SJSA1 (cell line): ENCODE measurements at regions not wholly inside any gene's neighbourhood (a gene's known extent, or its start where the extent isn't known, plus 50 kb on each side); places are given as distances from the start of the nearest gene placed in this dataset.

Source experiments
- DNase-seq, 2 experiments: peaks; one replicate each; pipeline ENCODE4 v3.0.0-alpha.2; 2015 to 2020; ENCODE audit warnings: low spot score in 2 of 2, low read depth in 1 of 2
- H3K27ac ChIP-seq: fragments of 250-450 bp; sonication (Bioruptor Pico); 2 replicates; pipeline ENCODE4 v1.5.1; 2020; ENCODE audit warnings: mild to moderate bottlenecking, moderate library complexity
- H3K27me3 ChIP-seq: fragments of 250-450 bp; sonication (Bioruptor Pico); replicated peaks from 2 replicates; pipeline ENCODE4 v1.5.1; 2020; ENCODE audit warnings: mild to moderate bottlenecking, moderate library complexity
- H3K36me3 ChIP-seq: fragments of 250-450 bp; sonication (Bioruptor Pico); 2 replicates; pipeline ENCODE4 v1.5.1; 2020; ENCODE audit warnings: mild to moderate bottlenecking
- H3K4me1 ChIP-seq: fragments of 250-450 bp; sonication (Bioruptor Pico); replicated peaks from 2 replicates; pipeline ENCODE4 v1.6.1; 2021; ENCODE audit warnings: mild to moderate bottlenecking
- H3K4me3 ChIP-seq: fragments of 250-450 bp; sonication (Bioruptor Pico); 2 replicates; pipeline ENCODE4 v1.5.1; 2020; ENCODE audit warnings: mild to moderate bottlenecking
- H3K9me3 ChIP-seq: fragments of 250-450 bp; sonication (Bioruptor Pico); replicated peaks from 2 replicates; pipeline ENCODE4 v1.5.1; 2020; ENCODE audit warnings: mild to moderate bottlenecking

GRCh38 chr5:39640552-39640951, 215.8 kb upstream of the DAB2 start:
- Histone ChIP-seq H3K27me3 (no peaks in the 10 kb centered on the region), H3K36me3 (no peaks in the 10 kb centered on the region), H3K4me1 (peaks cover 21% of the 10 kb centered on the region), H3K27ac (no peak overlapping the region; the same call in 1 of the 2 replicates), H3K4me3 (no peak overlapping the region), H3K9me3 (no peaks in the 10 kb centered on the region)
- no peak for DNase-seq

- Histone ChIP-seq H3K27ac (peak overlapping the region; percentile 35), H3K9me3 (no peaks in the 10 kb centered on the region), H3K4me3 (no peak overlapping the region), H3K36me3 (no peaks in the 10 kb centered on the region), H3K4me1 (peaks cover 21% of the 10 kb centered on the region), H3K27me3 (no peaks in the 10 kb centered on the region)
- DNase-seq: peak in 1 of 2 experiments; percentile 39
Observed at GRCh38 chr5:39639618-39640089, 214.9 kb upstream of the DAB2 start.

DNA sequence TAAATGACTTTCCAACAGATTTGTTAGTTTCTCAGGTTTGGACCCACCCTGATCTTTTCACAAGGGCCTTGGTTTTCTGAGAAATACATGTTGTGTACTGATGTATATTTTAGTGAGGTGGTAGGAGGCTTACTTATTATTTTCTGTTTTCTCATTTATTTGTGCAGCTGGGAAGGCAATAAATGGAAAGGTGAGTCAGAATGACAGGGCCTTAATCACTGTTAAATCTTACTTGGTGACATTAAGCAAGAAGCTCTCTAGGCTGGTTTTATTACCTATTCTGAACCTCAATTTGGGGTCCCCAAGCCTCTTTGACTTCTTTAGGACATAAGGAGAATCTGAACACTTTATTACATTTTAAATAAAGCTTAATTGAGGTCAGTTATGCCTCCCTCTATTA, 214.0 kb upstream of the DAB2 start:
- DNase-seq: no peak
- H3K4me3 ChIP-seq: no peak overlapping the region
- H3K36me3 ChIP-seq: no peaks in the 10 kb centered on the region
- no peaks in the 10 kb centered on the region for H3K27me3 ChIP-seq
- no peaks in the 10 kb centered on the region for H3K9me3 ChIP-seq
- peaks cover 21% of the 10 kb centered on the region for H3K4me1 ChIP-seq
- H3K27ac ChIP-seq: 0 out of 2 replicates have a peak overlapping the region, but pooled peaks have one; percentile 3

- Histone ChIP-seq H3K4me3 (no peak overlapping the region), H3K36me3 (no peaks in the 10 kb centered on the region), H3K27me3 (no peaks in the 10 kb centered on the region), H3K27ac (no peak overlapping the region), H3K4me1 (no peaks in the 10 kb centered on the region), H3K9me3 (0 out of 2 replicates have a peak, but pooled peaks cover 2% of the 10 kb centered on the region)
- no peak for DNase-seq
Observed at GRCh38 chr5:39633057-39633456, 208.3 kb upstream of the DAB2 start.

DNA sequence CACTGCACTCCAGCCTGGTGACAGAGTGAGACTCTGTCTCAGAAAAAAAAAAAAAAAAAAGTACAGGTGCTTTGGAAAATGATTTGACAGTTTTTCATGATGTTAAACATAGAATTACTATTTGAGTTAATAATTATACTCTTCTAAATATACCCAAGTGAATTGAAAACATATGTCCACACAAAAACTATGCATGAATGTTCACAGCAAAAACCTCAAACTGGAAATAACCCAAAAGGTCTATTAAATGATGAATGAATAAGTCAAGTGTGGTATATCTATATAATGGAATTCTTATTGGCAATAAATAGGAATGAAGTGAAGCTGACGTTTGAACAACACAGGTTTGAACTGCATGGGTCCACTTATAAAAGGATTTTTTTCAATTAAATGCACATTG, 207.2 kb upstream of the DAB2 start:
- no peak overlapping the region for H3K4me3 ChIP-seq
- no peaks in the 10 kb centered on the region for H3K36me3 ChIP-seq
- no peak overlapping the region for H3K27ac ChIP-seq
- no peaks in the 10 kb centered on the region for H3K27me3 ChIP-seq
- no peaks in the 10 kb centered on the region for H3K4me1 ChIP-seq
- DNase-seq: no peak
- 0 out of 2 replicates have a peak, but pooled peaks cover 2% of the 10 kb centered on the region for H3K9me3 ChIP-seq

DNA sequence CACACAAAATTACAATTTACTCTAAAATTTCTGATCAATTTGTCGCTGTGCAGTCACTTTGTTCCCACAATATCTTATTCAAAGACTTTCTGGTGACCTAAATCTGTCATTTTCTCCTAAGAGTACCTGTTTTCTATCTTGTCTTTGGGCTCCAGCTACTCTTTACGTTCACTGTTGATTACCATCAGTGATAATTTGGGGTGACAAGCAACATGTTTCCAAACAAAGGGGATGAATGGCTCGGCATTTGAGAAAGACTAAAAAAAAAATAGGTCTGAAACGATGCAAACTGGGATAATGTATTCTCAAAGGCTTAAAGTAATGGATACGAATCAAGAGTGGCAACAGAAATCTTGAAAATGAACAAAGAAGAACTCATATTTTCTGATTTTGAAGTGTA, 205.2 kb upstream of the DAB2 start:
- no peaks in the 10 kb centered on the region for H3K36me3 ChIP-seq
- DNase-seq: no peak
- H3K27ac ChIP-seq: no peak overlapping the region
- H3K27me3 ChIP-seq: no peaks in the 10 kb centered on the region
- 0 out of 2 replicates have a peak, but pooled peaks cover 2% of the 10 kb centered on the region for H3K9me3 ChIP-seq
- no peak overlapping the region for H3K4me3 ChIP-seq
- no peaks in the 10 kb centered on the region for H3K4me1 ChIP-seq

DNA sequence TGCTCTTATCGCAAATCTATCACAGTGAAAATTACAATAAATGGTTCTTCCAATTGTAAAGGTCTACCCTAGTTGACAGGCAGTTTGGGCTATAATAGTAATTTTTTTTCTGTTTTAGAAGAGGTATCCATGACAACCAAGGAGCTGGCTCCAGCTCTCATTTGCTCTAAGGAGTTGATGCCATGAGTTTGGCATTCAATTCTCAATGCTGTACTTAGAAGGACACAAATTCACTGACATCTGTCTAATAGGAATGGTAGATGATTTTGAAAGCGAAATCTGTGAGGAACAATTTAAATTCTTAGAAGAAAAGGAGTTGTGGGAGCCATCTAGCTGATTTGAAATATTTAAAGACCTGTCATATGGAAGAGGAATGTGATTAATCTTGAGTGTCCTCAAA, 203.6 kb upstream of the DAB2 start:
- H3K4me3 ChIP-seq: no peak overlapping the region
- no peak overlapping the region for H3K27ac ChIP-seq
- H3K36me3 ChIP-seq: no peaks in the 10 kb centered on the region
- 0 out of 2 replicates have a peak, but pooled peaks cover 2% of the 10 kb centered on the region for H3K9me3 ChIP-seq
- no peaks in the 10 kb centered on the region for H3K4me1 ChIP-seq
- DNase-seq: no peak
- no peaks in the 10 kb centered on the region for H3K27me3 ChIP-seq

DNA sequence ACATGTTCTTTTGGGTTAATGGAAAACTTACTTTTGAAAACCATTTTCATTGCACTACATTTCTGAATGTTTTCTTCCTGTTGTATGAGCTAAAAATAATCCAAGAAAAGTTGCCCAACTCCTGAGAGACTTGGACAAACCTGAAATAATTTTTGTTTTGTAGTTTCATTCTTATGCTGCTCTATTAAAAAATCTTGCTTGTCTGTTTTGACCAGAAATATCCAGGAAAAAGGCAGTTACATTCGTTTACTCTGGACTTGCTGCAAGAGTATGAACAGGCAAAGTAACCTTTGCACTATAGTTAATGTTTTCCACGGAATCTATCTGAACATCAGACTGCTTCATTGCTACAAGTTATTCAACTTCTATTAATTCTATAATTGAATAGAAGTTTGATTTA, 200.1 kb upstream of the DAB2 start:
- no peaks in the 10 kb centered on the region for H3K36me3 ChIP-seq
- 0 out of 2 replicates have a peak, but pooled peaks cover 2% of the 10 kb centered on the region for H3K9me3 ChIP-seq
- H3K4me3 ChIP-seq: no peak overlapping the region
- no peak overlapping the region for H3K27ac ChIP-seq
- no peak for DNase-seq
- H3K4me1 ChIP-seq: no peaks in the 10 kb centered on the region
- H3K27me3 ChIP-seq: no peaks in the 10 kb centered on the region

GRCh38 chr5:39624268-39624886, 199.6 kb upstream of the DAB2 start:
- no peak overlapping the region for H3K4me3 ChIP-seq
- H3K9me3 ChIP-seq: 0 out of 2 replicates have a peak, but pooled peaks cover 2% of the 10 kb centered on the region
- H3K27me3 ChIP-seq: no peaks in the 10 kb centered on the region
- no peak overlapping the region for H3K27ac ChIP-seq
- no peaks in the 10 kb centered on the region for H3K36me3 ChIP-seq
- no peaks in the 10 kb centered on the region for H3K4me1 ChIP-seq
- no peak for DNase-seq

DNA sequence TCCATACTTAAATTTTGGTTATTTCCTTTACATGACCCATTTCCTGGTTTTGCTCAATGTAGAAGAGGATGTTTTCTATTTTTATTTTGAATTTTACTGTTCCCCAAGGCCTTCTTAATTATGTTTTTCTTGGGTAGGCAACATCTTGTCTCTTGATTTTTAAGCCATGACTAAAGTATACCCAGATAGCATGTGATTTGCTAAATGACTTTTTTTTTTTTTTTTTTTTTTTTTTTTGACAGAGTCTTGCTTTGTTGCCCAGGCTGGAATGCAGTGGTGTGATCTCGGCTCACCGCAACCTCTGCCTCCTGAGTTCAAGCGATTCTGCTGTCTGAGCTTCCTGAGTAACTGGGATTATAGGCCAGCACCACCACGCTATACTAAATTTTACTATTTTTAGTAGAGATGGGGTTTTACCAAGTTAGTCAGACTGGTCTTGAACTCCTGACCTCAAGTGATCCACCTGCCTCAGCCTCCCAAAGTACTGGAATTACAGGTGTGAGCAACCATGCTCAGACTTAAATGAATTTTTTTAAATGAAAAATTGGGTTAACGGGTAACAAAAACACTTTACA, 198.6 kb upstream of the DAB2 start:
- Histone ChIP-seq H3K9me3 (no peaks in the 10 kb centered on the region), H3K27me3 (no peaks in the 10 kb centered on the region), H3K36me3 (no peaks in the 10 kb centered on the region), H3K27ac (no peak overlapping the region), H3K4me1 (no peaks in the 10 kb centered on the region), H3K4me3 (no peak overlapping the region)
- no peak for DNase-seq

- no peak for DNase-seq
- Histone ChIP-seq H3K27me3 (no peaks in the 10 kb centered on the region), H3K27ac (no peak overlapping the region), H3K9me3 (no peaks in the 10 kb centered on the region), H3K36me3 (no peaks in the 10 kb centered on the region), H3K4me3 (no peak overlapping the region), H3K4me1 (no peaks in the 10 kb centered on the region)
Observed at GRCh38 chr5:39622281-39622680, 197.5 kb upstream of the DAB2 start.

- no peak for DNase-seq
- Histone ChIP-seq H3K27me3 (no peaks in the 10 kb centered on the region), H3K4me3 (no peak overlapping the region), H3K4me1 (peaks cover 6% of the 10 kb centered on the region; the same call in 1 of the 2 replicates), H3K36me3 (no peaks in the 10 kb centered on the region), H3K9me3 (no peaks in the 10 kb centered on the region), H3K27ac (no peak overlapping the region)
Observed at GRCh38 chr5:39619168-39619818, 194.5 kb upstream of the DAB2 start.

DNA sequence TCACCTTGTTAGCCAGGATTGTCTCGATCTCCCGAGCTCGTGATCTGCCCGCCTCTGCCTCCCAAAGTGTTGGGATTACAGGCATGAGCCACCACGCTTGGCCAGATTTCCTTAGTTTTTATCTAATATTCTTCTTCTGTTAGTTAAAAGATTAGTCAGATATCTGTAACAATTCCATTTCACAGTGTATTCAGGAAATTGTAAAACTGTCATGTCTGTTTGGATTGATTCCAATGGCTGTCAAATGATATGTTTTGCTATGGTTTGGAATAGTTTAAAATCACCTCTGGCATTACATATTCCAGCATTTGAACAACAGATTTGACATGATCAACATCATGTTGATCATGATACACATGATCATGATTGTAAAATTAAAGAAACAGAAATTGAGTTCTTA, 193.6 kb upstream of the DAB2 start:
- Histone ChIP-seq H3K4me1 (peaks cover 6% of the 10 kb centered on the region; the same call in 1 of the 2 replicates), H3K27ac (no peak overlapping the region), H3K27me3 (no peaks in the 10 kb centered on the region), H3K9me3 (no peaks in the 10 kb centered on the region), H3K36me3 (no peaks in the 10 kb centered on the region), H3K4me3 (no peak overlapping the region)
- DNase-seq: no peak

GRCh38 chr5:39616131-39616530, 191.4 kb upstream of the DAB2 start:
- no peak for DNase-seq
- H3K4me3 ChIP-seq: no peak overlapping the region
- H3K9me3 ChIP-seq: no peaks in the 10 kb centered on the region
- H3K36me3 ChIP-seq: no peaks in the 10 kb centered on the region
- H3K27me3 ChIP-seq: no peaks in the 10 kb centered on the region
- H3K27ac ChIP-seq: no peak overlapping the region
- H3K4me1 ChIP-seq: peaks cover 6% of the 10 kb centered on the region; the same call in 1 of the 2 replicates
